ENCODE measurements at regions not wholly inside any gene's neighbourhood (a gene's known extent, or its start where the extent isn't known, plus 50 kb on each side); places are given as distances from the start of the nearest gene placed in this dataset.

- TF ChIP-seq EZH2phosphoT487 (IDR thresholded peaks at IDR 0.05; ENCODE audit: borderline replicate concordance, low read length) (no peak), CTCF (IDR thresholded peaks at IDR 0.05; ENCODE audit: low read depth, low read length, poor library complexity, severe bottlenecking) (no peak)
These were observed 510.5 kb upstream of the CDH8 start for GRCh38 chr16:62546701-62547100.

All from DOHH2 (cell line).